ENCODE measurements at regions not wholly inside any gene's neighbourhood (a gene's known extent, or its start where the extent isn't known, plus 50 kb on each side); places are given as distances from the start of the nearest gene placed in this dataset.

- no peak overlapping the region for H3K4me3 ChIP-seq
- no peaks in the 10 kb centered on the region for H3K36me3 ChIP-seq
- no peak for DNase-seq
- no peaks in the 10 kb centered on the region for H3K9me3 ChIP-seq
- no peaks in the 10 kb centered on the region for H3K4me1 ChIP-seq
- no peaks in the 10 kb centered on the region for H3K27me3 ChIP-seq (ENCODE audit: low read depth)
- intact Hi-C loops (cut with DNase I), result no loop called here
- no peak for ATAC-seq
- no peak for TF ChIP-seq CTCF (IDR thresholded peaks at IDR 0.05)
- H3K27ac ChIP-seq, result no peak overlapping the region
Measured at GRCh38 chr13:105545811-105546210, 989.7 kb downstream of the EFNB2 start.

- Histone ChIP-seq H3K27me3 (ENCODE audit: low read depth) (no peaks in the 10 kb centered on the region), H3K4me1 (no peaks in the 10 kb centered on the region), H3K36me3 (no peaks in the 10 kb centered on the region), H3K27ac (no peak overlapping the region), H3K9me3 (no peaks in the 10 kb centered on the region), H3K4me3 (no peak overlapping the region)
- ATAC-seq, result no peak
- intact Hi-C loops (cut with DNase I), result no loop called here
- DNase-seq, result no peak
- TF ChIP-seq CTCF (IDR thresholded peaks at IDR 0.05), result no peak
Measured at GRCh38 chr13:105543742-105544141, 991.7 kb downstream of the EFNB2 start.

- no peak for TF ChIP-seq CTCF (IDR thresholded peaks at IDR 0.05)
- H3K9me3 ChIP-seq, result no peaks in the 10 kb centered on the region
- no peaks in the 10 kb centered on the region for H3K4me1 ChIP-seq
- no peaks in the 10 kb centered on the region for H3K36me3 ChIP-seq
- H3K4me3 ChIP-seq, result no peak overlapping the region
- ATAC-seq (no peak), DNase-seq (no peak)
- intact Hi-C loops (cut with DNase I), result no loop called here
- H3K27ac ChIP-seq, result no peak overlapping the region
- H3K27me3 ChIP-seq (ENCODE audit: low read depth), result no peaks in the 10 kb centered on the region
Measured at GRCh38 chr13:105541565-105541964, 993.9 kb downstream of the EFNB2 start.

GRCh38 chr13:105538346-105538745 is 997.1 kb downstream of the EFNB2 start:
- Histone ChIP-seq H3K9me3 (no peaks in the 10 kb centered on the region), H3K4me1 (no peaks in the 10 kb centered on the region), H3K27me3 (ENCODE audit: low read depth) (no peaks in the 10 kb centered on the region), H3K27ac (no peak overlapping the region), H3K36me3 (no peaks in the 10 kb centered on the region), H3K4me3 (no peak overlapping the region)
- no peak for TF ChIP-seq CTCF (IDR thresholded peaks at IDR 0.05)
- intact Hi-C loops (cut with DNase I), result no loop called here
- DNase-seq, result no peak
- no peak for ATAC-seq

- TF ChIP-seq CTCF (IDR thresholded peaks at IDR 0.05), result no peak
- H3K9me3 ChIP-seq, result no peaks in the 10 kb centered on the region
- H3K4me3 ChIP-seq, result no peak overlapping the region
- H3K27me3 ChIP-seq (ENCODE audit: low read depth), result no peaks in the 10 kb centered on the region
- DNase-seq (no peak), ATAC-seq (no peak)
- no peaks in the 10 kb centered on the region for H3K36me3 ChIP-seq
- no peaks in the 10 kb centered on the region for H3K4me1 ChIP-seq
- H3K27ac ChIP-seq, result no peak overlapping the region
- intact Hi-C loops (cut with DNase I), result no loop called here
Measured at GRCh38 chr13:105537113-105537512, 998.3 kb downstream of the EFNB2 start.

GRCh38 chr13:105530468-105530867 is 1005.0 kb downstream of the EFNB2 start:
- intact Hi-C loops (cut with DNase I), result no loop called here
- ATAC-seq (no peak), DNase-seq (no peak)
- H3K9me3 ChIP-seq, result no peaks in the 10 kb centered on the region
- H3K27ac ChIP-seq, result no peak overlapping the region
- H3K4me3 ChIP-seq, result no peak overlapping the region
- no peaks in the 10 kb centered on the region for H3K36me3 ChIP-seq
- no peak for TF ChIP-seq CTCF (IDR thresholded peaks at IDR 0.05)
- H3K27me3 ChIP-seq (ENCODE audit: low read depth), result no peaks in the 10 kb centered on the region
- H3K4me1 ChIP-seq, result no peaks in the 10 kb centered on the region
